ENCODE measurements at regions not wholly inside any gene's neighbourhood (a gene's known extent, or its start where the extent isn't known, plus 50 kb on each side); places are given as distances from the start of the nearest gene placed in this dataset.
A peak's percentile ranks its signal among the peaks of the same experiment; 100 is the strongest.

DNA sequence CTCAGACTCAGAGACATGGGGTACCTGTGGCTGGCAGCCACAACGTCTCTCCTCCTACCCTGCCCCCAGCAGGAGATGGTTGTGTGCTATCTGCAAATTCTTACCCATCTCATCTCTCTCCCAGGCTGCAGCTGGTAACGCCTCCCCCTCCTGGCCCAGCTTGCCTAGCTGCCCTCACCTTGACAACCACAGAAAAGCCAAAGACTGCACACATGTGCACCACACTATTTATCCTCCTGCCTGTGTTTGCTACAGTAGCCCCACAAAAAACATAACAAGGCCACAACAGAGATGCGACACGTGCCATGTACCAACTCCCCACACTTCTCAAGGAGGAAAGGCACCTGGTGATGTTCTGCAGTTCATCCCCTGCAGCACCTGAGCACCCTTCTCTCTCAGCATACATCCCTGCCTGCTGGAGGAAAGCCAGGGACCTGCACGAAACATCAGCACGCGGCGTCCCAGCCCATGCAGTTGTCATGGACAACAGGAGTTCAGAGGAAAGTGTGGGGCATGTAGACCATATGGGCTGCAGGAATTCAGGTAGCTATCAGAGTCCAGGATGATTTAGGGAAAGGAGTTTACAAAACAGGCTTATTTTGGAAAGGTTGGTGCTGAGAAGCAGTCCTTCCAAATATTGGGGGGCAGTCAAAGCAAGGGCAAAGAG, 168.7 kb downstream of the C5orf15 start:
- no peak for DNase-seq
- ATAC-seq = no peak

DNA sequence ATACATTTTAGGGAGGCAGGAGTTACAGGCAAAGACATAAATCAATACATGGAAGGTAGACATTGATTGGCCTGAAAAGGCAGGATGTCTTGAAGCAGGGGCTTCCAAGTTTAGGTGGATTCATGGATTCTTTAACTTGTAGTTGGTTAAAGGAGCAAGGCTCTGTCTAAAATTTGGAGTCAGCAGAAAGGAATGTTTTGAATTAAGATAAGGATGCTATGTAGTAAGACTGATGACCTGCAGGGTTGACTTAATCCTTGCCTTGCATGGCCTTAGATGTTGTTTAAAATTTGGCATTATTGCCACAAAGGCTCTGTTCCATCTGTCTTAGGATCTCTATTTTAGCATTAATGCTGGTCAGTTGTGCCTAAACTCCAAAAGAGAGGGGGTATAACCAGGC, 171.3 kb downstream of the C5orf15 start:
- ATAC-seq (no peak), DNase-seq (no peak)

DNA sequence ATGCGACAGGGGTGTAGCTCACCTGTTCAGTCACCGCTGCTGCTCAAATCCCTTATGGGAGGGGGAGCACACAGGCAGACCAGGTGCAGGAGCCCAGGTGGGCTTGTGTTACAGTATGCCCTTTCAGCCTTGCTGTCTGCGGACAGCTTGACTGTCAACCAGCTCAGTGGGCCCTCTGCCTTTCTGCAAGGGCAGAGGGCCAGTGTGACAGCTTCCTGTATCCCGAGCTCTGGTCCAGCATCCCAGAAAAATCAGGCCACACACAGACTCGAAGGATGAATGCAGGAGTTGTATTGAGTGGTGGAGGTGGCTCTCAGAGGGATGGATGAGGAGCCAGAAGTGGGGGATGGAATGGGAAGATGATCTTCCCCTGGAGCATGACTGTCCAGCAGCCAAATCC, 172.2 kb downstream of the C5orf15 start:
- DNase-seq (no peak), ATAC-seq (no peak)

DNA sequence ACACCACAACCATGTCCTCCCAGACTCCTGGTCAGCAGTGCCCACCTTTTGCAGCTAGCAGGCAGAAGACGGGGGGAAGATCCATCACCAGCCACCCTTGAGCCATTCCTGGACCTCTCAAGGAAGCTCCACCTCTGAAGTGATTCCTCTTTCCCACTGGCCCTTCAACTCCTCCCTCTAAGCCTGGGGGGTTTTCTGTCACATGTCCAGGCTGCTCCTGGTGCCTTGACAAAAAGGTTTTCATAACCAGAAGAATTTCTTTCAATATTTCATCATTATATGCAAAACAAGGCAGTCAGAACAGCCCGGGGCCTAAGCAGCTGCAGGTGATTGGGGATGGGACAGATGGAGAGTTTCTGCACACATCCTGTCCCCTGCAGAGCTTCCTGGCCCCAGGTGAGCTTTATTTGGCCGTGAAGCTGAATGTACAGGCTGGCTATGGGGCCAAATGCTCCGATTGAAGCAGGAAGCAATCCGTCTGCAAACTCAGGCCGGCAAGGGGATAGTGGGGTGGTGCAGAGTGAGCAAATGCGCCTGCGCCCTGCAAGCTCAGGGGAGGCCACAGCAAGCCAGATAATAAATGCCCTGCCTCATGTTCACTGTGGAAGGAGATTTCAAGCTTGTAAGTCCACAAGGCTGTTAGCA, 173.5 kb downstream of the C5orf15 start:
- ATAC-seq = no peak

DNA sequence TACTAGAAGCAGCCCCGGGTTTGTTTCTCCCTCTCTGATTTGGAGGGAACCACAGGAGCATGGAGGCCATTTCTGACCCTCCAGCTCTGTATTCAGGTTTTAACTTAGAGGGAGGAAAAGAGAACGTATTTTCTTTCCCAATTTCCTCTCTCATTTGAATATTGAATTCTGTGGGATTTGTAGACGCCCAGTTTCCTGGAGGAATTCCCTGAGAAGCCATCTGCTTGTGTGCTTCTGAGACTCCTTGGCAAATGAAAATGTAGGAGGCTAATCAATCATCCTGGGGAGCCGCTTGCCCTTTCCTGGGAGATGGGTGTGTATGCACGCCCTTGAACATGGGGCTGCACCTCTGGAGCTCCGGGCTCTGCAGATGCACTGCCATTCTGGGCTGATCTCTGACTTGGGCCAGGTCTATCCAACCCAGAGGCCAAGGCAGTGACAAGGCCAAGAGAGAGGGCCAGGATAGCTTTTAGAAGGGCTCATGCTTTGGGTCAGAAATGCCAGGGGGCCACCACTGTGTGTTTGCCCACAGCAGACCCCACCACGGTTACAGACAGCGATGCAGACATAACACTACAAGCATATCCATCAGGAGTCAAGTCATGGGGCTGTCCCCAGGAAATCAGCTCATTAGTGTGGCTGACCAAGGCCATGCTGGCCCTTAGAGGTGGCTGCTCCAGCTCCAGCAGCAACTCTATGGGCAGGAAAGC, 174.5 kb downstream of the C5orf15 start:
- no peak for DNase-seq
- no peak for ATAC-seq

More for the DNA sequence above, 173.5 kb downstream of the C5orf15 start:
- no peak for DNase-seq

DNA sequence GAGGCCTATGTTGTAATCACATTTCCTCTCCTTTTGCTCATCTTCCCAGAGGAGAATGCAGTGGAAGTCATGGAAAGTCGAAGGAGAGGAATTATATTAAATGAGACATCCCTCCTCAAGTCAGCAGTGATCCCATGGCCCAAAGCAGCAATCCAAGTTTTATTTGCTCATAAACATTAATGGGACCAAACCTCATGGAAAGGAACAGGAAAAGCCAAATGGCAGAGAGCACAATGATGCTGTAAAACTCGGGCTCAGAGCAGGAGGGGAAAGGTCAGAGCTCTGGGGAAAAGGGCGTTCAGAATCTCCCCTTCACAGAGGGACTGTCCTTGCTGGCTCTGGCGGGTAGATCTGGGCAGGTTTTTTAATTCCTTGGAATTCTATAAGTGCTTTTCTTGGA, 175.8 kb downstream of the C5orf15 start:
- ATAC-seq = no peak
- DNase-seq = no peak

DNA sequence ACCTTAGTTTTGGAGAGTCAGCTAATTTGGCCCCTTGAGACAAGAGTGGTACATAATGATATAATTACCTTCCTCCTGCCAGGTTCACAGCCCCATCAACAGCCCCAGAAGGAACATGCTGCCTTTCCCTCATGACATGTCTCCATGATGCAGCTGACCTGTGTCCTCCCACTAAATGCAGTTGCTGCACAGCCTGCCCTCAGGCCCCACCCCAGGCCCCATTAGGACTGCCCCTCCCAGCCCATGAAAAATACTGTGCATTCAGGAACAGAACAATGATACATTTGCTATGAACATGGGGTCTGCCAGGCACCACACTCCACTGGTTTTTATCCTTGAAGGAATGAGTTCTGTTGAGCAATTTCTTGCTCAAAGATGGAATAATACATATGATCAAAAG, 176.4 kb downstream of the C5orf15 start:
- no peak for DNase-seq

DNA sequence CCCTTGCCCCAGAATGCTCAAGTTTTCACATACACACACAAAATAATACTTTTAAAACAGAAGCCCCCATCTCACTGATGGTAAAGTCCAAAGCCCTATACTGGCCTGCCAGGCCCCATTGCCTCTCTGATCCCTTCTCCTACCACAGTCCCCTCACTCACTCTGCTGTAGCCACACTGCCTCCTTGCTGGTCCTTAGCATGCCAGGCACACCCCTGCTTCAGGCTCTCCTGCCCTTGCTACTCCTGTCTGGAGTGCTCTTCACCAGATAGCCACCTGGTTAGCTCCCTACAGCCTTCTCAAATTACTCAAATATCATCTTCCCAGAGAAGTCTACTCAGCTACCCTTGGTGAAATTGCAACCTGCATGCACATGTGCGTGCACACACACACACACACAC, 177.5 kb downstream of the C5orf15 start:
- DNase-seq = no peak
- no peak for ATAC-seq

More for the DNA sequence above, 176.4 kb downstream of the C5orf15 start:
- no peak for ATAC-seq

DNA sequence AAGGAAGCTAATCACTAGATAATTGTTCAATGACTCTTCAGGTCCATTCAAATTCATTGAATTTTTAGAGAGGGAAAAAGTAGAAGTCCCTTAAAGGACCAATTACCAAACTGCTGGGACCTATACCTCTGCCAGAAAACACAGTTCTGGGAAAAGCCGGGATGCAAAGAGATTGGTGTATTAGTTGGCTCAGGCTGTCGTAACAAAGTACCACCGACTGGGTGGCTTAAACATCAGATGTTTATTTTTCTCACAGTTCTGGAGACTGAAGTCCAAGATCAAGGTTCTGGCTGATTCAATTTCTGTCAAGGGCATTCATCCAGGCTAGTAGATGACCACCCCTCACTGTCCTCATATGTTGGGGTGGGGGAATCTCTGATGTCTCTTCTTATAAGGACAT, 177.1 kb upstream of the FSTL4 start:
- ATAC-seq = no peak
- no peak for DNase-seq

DNA sequence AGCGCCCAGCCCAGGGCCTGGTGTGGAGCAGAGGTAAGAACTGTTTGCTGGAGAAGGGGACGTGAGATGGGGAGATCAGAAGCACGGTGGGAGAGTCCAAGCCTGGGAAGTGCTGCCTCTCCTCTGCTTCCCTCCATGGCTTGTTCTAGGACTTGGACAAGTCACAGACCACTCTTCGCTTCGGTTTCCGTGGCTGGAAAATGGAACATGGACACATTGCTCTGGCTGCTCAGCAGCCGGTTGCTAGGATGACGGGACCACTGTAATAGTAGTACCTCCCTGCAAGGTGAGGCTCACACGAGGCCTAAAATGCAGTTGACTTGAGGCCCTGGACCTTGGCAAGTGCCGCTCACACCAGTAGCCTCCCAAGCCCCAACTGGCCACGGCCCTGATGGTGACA, 175.8 kb upstream of the FSTL4 start:
- ATAC-seq = no peak
- DNase-seq = no peak

DNA sequence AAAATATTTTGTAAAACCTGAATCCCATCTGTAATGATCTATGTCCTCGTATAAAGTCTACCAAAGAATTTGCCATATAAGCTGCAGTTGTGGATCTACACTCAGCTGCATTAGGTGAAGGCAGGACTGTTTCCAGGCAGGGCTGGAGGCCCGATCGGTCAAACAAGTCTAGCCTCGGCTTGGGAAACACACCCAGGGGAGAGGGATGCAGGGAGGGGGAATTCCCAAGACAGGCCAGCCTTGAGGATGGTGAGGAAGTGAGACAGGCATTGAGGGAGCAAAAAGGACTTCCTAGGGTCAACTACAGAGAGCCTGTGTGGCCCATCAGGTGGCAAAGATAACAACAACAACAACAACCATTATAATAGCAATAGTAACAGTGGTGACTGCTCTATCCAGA, 174.1 kb upstream of the FSTL4 start:
- no peak for ATAC-seq
- DNase-seq = no peak

DNA sequence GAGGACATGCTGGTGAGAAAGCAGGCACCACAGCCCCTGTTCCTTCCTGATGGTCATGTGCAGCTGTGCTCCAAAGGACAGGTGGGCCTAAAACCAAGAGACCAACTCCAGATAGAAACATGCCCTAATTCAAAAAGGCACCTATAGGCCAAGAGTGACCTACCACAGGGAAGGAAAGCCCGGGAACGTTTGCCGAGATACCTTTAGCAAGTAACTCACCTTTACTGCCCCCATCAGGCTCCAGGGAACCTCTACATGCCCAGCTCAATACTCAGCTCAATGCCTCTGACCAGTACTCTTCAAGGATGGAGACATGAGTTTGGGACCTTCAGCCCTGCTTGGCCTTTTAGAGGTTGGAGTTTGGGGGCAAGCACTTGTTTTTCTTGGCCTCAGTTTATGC, 172.8 kb upstream of the FSTL4 start:
- DNase-seq = no peak
- no peak for ATAC-seq

DNA sequence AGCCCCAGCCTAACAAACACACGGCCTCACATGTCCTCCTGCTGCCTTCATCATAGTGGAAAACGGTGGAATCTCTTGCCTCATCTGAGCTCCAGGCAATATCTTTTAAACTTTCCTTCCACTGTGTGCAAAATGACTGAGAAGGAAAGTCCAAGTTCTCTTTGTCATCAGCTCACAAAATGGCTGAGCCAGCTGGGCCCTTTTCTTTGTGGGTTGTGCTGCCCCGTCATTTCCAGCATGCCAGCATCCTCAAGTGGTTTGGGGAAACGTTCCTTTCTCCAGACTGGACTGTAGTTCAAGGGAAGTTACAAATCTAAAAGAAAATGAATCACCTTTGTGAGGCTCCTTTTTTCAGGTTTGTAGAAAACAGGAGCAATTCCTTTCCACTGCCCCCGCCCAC, 171.1 kb upstream of the FSTL4 start:
- no peak for ATAC-seq
- no peak for DNase-seq

DNA sequence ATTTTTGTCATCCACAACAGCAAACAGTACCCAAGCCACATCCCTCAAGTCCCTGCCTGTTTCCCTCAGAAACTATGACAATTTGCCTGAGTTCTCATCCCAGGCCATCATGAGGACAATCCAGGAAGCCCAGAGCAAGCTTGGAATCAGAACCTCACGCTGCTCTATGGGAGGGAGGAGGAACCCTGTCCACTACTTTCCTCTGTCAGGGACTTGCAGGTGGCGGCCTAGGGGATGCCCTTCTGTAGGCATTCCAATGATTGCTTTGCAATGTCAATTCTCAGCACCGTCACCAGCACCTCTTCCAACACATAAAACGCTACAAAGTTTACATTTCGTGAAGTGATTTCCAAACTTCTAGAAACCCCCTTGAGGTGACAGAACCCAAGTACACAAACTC, 170.4 kb upstream of the FSTL4 start:
- DNase-seq (no peak), ATAC-seq (no peak)

DNA sequence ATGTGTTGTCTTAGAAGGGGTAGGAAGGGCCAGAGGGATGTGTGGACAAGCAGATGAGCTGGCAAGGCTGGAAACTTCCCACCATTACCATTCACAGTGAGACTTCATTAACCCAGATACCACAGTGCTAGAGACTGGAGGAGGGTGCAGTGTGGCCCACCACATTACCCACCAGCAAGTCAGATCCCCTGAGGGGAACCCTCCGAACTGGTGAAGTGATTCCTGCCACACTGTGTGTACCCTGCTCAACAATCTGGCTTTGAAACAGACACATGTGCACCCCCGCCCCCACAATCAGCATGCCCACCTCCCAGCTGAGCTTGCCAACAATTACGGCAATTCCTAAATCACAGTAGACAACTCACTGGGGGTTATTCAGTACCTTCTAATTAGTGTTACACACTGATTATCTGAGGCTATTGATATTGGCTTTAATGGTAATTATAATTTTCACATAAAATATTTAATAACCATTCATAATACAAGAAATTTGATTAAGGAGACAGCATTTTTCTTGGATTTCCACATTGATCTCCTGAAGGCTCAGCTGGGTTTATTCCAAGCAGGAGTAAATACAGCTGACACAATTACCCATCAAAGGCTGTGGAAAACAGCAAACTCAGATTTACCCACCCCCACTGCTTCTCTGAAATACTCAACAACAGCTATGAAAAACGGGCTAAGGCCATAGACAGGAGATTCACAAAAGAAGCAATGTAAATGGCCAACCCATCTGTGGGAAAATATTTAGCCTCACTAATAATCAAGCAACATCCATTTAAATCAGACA, 169.3 kb upstream of the FSTL4 start:
- ATAC-seq (no peak), DNase-seq (no peak)

DNA sequence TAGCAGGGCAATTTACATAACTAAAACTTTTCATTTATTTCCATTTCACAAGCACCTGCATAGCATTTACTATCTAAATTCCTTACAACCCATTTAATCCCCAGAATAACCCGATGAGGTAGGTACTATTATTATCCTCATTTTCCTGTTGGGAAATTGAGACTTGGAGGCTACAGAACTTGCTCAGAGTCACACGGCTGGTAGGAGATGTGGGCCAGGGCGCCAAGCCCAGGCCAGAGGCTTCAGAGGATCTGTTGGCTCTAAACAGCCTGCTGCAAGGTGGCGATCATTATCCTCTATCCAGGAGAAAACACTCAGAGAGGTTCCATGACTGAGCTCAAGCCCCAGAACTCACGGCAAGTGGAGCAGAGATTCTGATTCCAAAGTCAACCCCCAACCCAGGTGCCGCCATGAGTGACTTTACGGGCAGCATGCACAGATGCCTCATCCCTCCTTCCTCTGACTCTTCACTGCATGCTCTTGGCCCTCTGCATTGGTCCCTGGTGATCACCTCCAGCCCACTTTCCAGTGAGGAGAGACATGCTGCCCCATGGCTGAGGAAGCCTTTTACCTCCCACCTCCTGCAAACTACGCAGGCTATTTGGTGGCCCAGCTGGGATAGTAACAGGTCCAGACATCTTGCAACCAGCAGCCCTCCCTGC, 168.4 kb upstream of the FSTL4 start:
- no peak for DNase-seq
- no peak for ATAC-seq

DNA sequence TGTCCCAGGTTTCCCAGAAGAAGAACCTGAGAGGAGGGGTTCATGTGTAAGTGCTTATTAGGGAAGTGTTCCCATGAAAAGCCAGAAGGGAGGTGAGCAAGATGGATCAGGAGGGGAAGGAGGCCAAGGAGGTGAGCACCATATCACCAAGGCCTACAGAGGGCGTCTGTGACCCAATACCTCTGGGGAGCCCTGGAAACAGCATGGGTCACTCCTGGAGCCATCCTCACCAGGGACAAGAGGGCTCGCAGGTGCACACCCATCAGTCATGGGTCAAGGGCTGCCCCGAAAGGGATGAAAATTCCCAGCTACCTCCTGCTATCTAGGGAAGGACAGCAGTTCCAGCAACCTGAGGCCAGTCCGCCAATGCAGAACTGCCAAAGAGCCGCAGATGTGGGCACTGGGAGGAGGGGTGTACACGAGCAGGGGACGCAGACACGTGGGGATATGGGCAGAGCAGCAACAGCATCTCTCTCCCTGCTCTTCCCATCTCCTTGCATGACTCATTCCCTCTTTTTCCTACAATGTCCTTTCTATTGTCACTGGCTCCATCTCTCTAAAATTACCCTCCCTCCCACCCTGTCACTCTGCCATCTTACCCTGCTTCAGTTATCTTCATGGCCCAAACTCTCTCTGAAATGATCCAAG, 167.6 kb upstream of the FSTL4 start:
- DNase-seq = no peak
- ATAC-seq = peak; percentile 28

DNA sequence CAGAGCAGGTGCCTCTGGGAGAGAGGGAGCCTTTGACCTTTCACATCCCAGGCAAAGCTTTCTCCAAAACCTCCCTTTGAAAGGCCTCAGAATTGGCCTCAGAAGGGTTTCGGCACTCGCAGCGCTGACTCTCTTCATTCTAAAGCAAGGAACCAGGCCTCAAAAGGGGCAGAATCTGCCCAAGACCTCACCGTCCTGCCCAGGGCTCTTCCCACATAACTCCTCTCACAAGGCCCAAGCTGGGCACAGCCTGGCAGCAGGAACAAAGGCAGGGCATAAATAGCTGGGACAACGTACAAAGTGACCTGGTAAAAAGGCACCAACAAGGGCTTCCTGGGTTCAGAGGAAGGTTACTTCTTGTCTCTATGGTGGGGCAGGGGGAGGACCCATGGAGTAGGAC, 166.3 kb upstream of the FSTL4 start:
- ATAC-seq (no peak), DNase-seq (no peak)

DNA sequence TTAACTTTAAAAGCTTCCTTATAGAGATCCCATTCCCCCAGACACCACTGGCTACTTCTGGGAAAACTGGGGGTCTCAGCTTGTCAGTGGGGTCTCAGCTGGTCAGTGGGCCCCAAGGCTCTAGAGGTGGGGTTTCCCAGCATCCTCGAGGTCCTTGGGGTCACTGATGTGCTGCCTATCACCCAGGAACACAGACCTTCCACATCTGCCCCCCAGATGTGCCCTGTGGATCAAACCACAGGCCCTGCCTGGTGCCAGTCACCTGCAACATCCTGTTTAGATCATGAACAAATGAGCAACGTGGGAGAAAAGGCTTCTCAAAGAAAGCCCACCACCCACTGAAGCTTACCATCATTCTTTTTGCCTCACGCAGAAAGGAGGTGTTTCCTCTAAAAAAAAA, 165.6 kb upstream of the FSTL4 start:
- ATAC-seq (no peak), DNase-seq (no peak)

DNA sequence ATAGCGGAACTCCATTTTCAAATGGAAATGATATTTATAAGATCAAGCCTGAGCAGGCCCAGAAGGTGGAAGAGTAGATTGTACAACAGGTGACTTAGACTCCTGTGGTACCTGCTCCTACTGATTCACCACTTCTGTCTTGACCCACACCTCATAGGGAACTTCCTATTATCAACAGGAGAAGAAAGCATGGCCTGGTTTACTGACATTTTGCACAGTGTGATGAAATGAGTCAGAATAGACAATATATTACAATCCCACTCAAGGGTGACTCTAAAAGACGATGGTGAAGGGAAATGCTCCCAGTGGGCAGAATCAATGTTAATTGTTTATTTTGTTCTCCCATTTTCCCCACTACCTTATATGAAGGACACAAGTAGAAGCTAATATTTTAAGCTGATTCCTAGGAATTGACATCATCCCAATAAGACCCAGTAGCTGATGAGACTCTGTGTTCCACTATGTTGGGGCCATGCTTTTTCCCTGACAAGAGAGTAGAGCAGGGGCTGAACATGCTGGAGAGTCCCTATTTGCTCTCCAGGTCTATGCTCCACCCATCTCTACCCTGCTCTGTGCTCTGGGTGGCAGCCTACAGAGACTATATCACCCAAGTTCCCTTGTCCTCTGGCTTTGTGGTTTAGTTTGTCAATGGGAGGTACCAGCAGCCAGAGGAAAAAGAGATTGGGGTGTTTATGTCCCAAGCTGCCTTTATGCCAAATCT, 163.4 kb upstream of the FSTL4 start:
- DNase-seq (no peak), ATAC-seq (no peak)
